NCI-H510A (cell line): ENCODE measurements at regions not wholly inside any gene's neighbourhood (a gene's known extent, or its start where the extent isn't known, plus 50 kb on each side); places are given as distances from the start of the nearest gene placed in this dataset.

ENCODE experiments used
- DNase-seq: peaks from one replicate; lab custom pipeline; 2025; lab: John Stamatoyannopoulos, UW

DNA sequence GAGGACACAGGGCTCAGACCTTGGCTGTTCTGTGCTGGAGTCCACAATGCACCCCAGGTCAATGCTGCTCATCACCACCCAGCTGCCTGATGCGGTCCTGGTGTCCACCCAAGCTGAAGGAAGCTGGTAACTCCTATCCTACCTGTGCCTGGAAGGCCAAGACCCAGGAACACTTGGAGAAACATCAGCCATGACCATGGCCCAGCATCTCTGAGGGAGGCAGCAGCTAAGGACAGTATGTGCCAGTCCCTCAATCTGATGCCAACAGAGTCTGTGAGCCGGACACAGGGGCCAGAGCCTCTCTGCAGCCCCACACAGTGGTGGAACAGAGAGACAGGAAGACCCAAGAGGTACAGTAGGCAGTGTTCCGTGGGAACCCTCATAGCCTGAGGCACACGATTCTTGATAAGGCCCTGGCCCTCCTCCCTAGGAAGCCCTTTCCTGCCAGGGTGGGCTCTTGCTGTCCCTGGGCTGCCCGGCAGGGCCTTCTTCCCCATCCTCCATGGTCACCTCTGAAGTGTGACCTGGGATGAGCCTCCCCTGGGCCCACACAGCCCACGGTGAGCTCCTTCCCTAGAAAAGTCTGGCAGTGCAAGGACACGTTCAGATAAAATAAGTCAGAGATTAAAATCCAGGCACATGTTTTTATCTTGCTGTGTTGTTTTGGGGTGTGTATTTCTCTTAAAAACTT is 170.7 kb downstream of the THBS2 start:
- DNase-seq: no peak

DNA sequence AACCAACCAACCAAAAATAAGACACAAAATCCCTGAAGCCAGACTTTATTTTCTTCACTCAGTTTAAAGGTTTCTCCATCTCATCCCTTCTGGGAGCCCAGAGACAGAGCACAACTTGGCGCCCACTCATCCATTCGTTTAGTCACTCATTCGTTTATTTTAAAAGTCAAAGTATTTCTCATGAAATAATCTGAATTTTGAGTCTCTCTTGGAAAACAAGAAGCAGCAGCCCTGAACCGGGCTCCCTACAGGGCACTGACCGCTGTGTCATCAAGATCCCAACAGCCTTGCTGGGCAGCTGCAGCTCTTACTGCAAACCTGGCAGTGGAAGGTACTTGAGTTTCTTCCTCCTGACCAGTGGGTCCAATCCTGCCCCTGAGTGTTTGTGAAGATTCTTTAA is 171.6 kb downstream of the THBS2 start:
- DNase-seq: no peak

DNA sequence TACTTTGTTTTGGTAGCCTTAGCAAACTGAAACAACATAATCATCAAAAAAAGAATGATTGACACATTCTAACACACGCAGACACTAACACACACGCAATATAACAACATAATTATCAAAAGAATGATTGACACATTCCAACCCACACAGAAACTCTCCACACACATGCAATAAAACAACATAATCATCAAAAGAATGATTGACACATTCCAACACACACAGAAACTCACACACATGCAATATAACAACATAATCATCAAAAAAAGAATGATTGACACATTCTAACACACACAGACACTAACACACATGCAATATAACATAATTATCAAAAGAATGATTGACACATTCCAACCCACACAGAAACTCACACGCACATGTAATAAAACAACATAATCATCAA is 172.4 kb downstream of the THBS2 start:
- DNase-seq: no peak

DNA sequence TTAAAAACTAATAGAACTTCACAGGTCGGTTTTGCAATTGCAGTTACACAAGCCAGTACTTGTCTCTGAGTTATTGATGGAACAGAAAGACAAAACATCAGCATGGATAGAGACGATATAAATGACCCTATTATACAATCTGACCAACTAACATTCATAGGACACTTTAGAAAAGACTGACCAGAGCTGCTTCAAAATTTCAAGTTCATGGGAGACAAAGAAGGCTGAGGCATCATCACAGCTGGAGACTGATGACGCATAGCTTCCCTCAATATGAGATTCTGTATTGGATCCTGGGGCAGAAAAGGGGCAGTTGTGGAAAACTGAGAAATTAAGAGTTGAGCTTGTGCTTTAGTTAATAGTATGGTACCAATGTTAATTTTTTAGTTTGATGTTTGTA is 174.0 kb downstream of the THBS2 start:
- DNase-seq: no peak

DNA sequence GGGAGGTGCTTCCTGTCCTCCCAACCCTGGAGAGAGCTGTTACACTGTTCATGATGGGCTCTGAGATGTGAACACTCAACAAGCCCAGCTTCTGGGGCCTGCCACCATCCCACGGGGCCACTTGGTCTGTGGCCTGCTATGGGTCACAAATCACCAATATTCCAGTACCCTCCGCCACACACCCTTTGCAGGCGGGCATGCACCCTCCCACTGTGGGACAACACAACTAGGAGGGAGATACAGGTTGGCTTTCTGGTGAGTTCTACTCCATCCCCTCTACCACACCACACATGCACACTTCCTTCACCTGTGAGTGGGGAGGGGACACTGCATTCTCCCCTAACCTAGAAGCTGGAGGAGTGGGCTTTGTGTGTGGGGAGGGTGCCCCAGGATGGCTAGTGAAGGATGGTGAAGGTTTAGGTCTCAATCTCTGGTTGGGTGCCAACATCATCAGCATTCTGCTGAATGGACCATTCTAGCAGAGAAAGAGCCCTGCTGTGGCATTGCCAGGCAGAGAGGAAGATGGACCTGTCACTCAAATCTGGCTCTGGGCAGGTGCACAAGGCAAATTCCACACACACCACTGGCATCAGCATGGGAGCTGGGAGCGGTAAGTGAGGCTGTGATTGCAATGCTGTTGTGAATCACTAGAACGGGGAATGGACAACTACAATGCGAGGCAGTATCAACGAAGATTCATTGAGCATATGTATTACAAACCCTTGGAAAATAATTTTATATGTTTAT is 175.1 kb downstream of the THBS2 start:
- DNase-seq: no peak

DNA sequence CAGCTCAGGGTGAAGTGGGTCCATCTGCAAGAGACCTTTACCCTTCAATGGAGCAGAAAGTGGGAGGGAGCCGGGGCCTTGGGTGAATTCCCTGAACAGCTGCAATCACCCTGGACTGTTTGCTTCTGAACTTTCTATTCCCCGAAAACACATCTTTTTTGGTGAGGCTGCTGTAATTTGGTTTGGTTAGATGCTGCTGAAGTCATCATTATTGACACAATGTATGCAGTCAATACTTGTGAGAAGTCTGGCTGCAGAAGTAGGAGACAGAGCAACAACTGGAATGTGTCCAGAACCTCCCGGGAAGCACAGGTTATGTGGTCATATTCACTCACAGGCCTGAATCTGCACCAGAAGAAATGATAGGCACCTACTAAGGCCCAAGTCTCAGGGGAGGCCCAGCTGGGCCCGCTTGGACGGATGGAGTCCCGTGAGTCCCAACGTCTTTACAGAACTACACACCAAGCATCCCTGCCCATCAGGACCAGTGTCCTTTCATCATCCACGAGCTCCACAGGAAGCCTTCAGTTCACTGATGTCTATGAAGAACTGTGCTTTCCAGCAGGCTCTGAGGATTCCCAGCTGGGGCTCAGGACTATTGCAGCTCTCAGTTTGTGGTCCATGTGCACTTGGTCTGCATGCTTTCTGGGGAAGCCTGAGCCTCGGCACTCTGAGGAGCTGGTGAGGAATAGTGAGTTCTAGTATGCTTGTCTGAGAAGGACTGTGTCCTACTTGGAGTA is 177.6 kb downstream of the THBS2 start:
- no peak for DNase-seq

DNA sequence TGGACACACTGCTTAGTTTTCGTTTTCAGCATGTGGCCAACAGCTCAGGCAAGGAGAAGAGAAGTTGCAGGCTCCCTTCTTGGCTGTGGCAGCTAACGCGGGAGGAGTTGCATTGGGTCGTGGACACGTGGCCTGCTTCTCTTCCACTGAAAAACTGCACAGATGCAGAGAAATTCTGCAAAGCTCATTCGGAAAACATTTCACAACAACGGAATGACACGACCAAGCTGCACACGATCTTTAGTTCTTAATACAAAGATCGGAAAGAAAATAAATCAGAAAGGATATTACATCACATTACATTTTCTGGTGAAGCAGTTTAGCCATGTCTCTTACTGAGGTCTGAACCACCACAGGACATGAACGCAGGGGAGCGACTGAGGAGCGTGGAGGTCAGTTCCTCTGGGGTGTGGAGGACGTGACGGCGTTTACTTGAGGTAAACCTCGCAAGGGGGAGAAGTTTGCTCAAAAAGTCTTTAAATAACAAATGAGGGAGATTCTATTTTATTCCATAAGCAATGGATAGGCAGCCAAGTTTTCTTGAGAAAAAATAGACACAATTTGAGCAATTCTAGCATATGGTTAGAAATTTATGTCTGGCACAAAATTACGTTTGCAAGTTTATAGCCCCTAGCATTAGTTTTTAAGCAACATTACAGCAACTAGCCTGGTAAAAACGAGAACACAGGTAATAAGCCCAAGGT is 178.3 kb downstream of the THBS2 start:
- no peak for DNase-seq

DNA sequence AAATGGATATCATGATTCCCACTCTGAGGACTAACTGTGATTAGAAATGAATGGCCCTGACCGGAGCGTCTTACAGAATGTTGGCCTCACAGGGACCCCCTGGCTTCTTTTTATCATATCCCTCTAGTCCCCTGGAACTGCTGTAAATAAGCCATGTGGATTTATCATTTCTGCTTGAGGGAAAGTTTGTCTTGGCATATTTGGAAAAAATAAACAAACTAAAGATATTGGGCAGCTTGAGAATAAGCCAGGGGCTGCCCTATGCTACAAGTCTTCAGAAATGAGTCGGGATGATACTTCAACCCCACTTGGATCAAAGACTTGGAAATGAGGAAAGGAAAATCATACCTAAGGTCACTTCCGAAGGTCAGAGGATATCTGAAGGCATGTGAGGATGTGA is 179.1 kb downstream of the THBS2 start:
- no peak for DNase-seq

DNA sequence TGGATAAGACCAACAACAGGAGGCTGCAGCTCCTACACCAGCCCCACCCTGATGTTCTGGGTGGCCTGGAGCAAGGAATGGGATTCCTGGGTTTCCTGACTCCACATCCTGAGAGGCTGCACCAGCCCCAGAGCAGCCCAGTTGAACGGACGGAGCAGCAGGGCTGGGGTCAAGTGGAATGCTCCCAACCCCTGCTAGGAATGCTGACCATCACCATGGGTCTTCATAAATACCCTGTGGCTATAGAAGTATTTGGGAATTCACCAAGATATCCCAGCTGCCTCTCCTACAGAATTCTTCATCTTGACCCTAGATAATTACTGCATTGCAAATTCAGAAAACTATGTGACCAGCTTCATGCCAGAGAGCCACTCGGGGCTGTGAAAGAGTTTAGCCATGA is 180.3 kb downstream of the THBS2 start:
- DNase-seq: no peak

DNA sequence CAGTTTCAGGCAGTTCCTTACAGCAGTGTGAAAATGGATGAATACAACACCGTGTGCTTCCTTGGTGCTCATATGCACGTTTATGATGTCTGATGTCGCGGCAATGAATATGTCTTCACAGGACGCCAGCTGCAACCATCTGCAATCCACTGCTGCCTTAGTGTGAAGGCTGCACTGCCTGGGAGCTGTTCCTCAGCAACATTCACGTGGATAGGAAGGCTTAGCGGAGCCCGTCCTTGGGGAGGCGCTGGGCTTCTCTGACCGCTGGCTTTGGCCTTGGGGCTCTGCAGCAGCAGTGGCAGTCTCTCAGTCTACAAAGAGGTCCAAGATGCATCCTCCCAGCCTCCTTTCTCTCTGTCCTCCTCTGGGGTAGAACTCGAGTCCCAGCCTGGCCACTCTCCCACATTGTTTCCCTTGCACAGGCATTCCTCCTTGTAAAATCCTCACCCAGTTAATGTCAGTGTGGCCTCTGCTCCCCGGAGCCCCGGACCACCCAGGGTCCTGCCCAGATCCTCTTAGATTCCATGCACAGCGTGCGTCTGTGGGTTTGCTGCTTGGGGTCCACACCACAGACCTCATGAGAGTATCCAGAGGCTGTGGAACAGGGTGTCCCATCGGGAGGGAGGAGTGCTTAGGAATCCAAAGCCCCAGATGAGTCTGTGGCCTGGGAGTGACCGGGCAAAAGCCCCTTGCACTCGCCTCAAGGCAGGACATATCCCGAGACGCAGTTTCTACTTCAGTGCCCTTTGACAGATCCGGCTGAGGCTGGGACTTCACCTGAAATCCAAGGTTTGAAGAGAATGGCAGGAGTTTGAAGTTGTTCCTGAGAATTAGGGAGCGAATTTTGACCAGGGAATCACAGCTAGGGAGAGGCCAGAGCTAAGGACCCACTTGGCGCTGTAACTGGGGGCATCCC is 181.3 kb downstream of the THBS2 start:
- DNase-seq: no peak

DNA sequence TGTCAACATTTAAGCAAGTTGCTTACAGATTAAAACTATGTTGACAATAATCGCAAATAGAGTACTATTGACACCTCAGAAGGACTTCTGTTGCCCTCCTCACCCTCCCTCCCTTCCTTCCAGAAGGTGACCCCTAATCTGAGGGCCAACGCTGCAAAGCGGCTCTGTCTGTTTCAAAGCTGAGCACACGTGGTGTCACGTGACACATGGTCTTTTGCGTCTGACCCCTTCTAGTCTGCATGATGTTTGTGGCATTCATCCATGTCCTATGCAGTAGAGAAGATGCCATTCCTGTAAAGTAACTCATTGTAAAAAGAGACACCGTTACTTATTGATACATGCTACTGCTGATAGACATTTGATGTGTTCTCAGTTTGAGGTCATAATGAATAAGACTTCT is 182.3 kb downstream of the THBS2 start:
- no peak for DNase-seq

DNA sequence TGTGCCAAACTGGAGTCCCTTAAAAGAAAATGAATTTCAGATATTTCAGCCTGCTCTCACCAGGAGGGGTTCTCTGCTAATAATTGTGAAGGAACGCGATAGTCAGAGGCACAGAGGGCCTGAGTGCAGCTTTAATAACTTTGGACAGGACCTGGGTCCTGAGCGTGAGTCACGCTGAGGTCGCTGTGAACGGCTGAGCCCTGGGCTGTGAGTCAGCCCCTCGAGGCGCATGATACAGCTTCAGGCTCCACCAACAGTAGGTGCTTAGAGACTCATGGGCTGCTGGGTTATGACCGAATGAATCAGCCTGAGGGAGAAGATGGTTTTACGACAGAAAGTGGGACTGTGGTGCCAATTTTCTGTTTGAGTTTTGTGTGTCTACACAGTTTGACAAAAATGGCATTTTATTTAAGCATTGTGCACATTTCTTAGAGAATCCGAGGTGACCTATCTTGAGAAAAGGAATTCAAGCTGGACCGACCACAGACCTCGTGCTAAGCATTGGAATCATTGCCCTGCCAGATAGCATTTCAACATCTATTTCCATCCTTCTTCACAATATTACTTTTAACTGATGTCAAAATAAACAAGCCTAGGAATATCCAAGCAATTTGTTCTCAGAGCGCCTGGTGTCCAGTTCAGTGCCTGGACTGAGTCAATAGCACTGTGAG is 183.0 kb downstream of the THBS2 start:
- no peak for DNase-seq

DNA sequence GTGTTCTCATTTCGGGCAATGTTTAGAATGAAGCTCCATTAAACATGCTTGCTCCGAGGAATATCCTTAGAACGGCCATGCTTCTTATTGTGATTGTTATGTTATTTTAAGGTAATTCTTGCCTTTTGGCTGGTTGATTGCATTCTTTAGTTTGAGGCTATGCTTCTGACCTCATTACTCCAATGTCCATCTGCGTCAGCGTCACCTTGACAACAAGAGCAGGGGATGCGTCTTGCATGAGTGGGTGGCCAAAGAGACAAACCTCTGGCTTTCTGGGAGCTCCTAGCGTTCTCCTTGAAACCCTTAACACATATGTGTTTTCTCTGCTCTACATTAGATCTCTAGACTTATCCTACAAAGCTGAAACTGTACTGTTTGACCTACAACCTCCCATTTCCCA is 184.3 kb downstream of the THBS2 start:
- DNase-seq: no peak

DNA sequence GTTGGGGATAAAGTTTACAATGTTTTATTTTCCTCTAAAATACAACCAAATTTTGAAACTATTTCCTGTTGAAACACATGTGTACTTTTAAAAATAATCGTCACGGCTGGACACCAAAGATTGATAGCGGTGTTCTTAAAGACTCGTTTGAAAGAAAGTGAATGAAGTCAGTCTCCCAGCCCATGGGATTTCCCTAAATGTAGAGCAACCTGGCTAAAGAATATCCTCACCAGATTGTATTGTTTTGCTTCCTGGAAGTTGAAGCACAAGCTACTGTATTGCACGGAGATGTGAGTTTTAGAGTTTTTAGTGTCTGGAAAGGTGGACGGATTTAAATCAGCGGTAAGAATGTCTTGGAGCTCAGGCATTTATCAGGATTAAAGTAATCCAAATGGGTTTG is 189.5 kb downstream of the THBS2 start:
- DNase-seq: no peak

DNA sequence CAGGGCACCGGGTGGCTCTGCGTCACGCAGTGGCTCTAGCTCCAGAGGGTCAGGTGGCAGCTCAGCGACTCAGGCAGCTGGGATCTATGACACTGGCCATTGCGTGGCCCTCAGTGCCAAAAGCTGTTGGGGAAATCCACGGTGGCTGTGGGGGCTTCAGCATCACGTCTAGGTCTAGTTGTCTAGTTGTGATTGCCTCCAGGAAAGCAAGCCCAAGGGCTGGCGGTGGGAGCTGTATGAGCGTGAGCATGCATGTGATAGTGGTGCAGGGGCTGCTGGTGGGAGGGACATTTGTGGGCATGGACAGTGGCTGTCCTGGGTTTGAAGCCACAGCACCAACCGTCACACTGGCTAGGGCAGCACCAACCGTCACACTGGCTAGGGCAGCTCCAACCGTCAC is 191.4 kb downstream of the THBS2 start:
- no peak for DNase-seq

DNA sequence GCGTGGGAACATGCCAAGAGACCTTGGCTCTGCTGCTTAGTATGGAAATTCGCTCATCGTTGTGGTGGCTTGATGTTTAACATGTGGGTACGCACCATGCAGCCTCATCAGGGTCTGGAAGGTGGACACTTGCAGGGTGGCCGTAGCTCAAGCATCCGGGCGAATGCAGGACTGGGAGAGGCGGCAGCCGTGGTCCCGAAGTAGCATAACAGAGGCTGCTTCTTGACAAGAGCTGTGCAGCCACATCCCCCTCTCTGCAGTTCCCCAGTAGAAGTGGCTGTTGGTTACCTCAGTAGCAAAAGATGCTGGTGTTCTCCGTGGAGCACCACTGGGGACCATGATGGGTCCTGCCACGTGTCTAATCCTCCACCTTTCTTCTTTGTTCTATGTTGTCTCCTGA is 195.0 kb downstream of the THBS2 start:
- DNase-seq: no peak

DNA sequence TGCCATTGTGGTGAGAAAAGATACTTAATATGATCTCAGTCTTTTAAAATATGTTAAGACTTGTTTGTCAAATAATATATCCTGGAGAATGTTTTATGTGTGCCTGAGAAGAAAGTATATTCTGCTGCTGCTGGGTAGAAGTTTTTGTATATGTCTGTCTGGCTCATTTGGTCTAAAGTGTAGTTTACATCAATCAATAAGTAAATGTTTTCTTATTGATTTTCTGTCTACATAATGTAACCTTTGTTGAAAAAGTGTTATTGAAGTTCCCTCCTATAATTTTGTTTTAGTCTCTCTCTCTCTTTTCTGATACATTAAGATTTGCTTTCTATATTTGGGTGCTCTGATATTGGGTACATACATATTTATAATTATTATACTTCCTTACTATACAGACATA is 201.2 kb downstream of the THBS2 start:
- no peak for DNase-seq

DNA sequence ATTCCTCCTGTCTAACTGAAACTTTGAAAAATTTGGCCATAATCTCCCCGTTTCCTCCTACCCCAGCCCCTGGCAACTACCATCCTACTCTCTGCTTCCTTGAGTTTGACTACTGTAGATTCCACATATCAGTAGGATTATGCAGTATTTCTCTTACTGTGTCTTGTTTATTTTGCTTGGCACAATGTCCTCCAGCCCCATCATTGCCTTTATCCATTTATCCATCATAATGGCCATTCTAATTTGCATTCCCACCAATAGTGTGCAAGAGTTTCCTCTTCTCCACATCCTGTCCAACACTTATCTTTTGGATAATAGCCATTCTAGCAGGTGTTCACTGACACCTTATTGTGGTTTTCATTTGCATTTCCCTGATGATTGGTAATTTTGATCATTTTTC is 202.3 kb downstream of the THBS2 start:
- DNase-seq: no peak

DNA sequence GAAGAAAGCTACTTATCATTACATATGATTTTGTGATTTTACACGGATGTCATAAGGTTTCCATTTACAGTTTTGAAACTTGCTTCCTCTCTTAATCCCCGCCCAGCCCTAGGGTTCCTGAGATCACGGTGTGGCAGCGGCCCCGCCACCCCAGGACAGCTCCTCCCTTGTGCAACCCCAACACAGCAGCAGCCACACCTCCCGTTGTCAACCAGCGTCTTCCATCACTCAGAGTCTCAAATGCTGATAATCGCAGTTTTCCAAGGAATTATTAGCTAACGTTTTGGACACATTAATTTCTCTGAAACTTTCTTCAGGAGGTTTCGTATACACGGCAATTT is 204.8 kb downstream of the THBS2 start:
- no peak for DNase-seq

DNA sequence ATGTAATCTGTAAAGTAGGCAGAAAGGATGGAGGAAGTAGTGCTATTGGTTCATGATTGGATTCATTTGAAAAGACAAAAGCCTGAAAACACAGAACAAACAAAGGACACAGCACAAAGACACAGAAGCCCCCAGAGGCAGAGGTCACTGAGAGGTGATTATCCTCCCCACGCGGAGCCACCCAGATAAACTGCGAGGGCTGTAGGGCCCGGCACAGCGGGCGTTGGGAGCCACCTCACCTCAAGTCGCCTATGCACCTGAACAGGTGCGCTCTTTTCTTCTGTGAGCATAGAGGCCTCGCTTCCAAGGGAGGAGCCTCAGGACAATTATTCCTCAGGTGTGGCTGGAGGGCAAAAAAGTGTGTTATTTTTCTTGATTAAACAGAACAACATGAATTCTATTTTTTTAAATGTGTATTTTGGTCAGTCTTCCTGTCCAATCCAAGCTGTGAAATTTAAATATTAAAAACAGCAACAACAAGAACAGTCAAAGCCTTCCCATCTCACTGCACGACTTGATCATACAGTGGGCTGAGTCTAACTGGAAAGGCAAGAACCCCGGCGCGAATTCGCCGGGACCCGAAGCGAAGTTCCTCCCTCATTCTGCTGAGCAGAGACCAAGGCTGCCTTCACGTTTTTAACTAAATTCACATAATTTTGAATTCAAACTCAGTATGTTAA is 205.3 kb downstream of the THBS2 start:
- no peak for DNase-seq

DNA sequence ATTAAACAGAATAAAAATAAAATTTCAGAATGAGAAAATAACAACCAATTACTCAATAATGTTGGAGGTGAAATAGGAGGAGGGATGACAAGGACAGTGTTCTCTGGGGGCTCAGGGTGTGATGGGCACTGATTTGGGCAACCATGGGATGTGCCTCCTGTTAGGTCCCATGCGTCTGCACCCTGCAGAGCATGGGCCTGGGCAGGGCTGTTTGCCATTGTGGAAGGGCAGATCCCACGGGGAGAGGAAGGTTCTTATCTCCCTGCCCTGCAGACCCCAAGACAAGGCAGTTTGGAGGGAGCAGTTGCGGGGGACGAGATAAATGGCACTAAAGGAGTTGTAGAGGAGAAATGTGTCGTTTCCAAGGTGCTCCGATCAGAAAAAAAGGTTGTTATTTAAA is 206.3 kb downstream of the THBS2 start:
- no peak for DNase-seq
